LoVo (cell line): ENCODE measurements at regions not wholly inside any gene's neighbourhood (a gene's known extent, or its start where the extent isn't known, plus 50 kb on each side); places are given as distances from the start of the nearest gene placed in this dataset.

Experiments
- DNase-seq: peaks from one replicate; pipeline ENCODE4 v3.0.0-alpha.2; 2016; ENCODE audit warnings: low spot score

- no peak for DNase-seq
These were observed 86.7 kb upstream of the TTC34 start for GRCh38 chr1:2887941-2888855.

DNA sequence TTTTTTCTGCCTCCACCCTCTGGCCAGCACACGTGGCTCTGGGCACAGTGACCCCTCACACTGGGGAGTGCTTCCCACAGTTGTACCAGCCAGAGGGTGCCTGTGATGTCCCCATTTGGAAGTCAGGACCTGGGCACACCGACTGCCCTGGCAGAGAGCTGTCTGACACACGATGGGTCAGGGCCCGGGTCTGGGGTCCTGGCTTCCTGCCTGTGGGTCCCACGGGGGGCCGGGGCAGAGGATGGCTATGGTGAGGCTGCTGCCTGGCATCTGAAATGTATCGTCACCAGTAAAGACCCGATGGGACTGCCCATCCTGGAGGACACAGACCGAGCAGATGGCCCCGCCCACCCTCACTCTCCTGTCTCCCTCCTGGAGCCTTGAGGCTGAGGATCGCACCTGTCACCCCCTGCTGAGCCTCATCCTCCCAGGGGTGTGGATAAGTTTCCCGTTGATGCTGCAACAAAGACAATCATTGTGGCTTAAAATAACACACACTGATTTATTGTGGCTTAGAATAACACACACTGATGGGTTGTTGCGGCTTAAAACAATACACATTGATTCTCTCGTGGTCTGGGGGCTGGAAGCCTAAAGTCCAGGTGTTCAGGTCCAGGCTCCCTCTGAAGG is 88.8 kb upstream of the TTC34 start:
- no peak for DNase-seq

DNA sequence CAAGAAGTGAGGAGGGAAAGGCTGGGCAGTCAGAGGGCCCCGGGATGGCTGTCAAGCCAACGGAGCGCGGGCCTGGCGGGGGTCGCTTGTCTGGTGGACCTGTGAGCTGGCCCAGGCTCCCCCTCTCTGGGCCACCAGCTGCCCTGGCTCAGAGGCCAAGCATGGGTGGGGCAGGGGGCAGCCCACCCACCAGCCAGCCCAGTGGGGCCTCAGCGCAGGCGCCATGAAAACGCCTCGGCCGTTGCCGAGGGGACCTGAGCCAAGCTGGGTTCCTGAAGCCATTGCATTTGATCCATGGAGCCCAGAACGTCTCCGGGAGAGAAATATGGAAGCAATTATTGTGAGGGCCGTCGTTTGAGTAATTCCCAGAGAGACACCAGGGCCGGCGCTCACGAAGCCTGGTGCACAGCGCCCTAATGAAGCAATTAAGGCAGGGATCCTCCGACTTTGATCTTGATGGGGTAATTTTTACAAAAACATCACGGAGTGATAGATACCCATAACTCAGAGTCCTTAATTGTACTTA is 90.5 kb upstream of the TTC34 start:
- no peak for DNase-seq

DNA sequence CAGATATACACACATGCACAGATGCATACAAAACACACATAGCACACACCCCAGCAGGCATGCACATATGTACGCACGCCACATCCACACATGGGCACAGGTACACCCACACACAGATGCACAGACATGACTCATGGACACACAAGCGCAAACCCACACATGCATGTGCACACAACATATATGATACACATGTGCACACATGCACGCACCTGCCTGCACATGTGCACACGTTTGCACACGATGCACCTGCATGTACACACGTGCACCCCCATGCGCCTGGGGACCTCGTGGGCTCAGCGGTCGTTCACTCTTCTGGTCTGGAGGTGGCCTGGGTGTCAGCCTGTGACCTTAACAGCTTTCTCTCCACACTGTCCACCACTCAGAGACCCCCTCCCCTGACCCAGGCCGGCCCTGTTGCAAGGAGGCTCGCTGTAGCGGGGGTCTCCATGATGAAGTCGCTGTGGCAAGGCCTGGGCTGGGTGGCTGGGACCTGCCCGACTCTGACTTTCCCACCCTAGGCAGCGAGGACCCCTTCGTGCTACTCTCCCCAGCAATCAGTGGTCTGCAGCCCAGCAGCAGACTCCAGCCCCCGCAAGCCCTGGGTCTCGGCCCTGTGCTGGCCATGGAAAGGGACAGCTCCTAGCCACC is 92.1 kb upstream of the TTC34 start:
- no peak for DNase-seq

DNA sequence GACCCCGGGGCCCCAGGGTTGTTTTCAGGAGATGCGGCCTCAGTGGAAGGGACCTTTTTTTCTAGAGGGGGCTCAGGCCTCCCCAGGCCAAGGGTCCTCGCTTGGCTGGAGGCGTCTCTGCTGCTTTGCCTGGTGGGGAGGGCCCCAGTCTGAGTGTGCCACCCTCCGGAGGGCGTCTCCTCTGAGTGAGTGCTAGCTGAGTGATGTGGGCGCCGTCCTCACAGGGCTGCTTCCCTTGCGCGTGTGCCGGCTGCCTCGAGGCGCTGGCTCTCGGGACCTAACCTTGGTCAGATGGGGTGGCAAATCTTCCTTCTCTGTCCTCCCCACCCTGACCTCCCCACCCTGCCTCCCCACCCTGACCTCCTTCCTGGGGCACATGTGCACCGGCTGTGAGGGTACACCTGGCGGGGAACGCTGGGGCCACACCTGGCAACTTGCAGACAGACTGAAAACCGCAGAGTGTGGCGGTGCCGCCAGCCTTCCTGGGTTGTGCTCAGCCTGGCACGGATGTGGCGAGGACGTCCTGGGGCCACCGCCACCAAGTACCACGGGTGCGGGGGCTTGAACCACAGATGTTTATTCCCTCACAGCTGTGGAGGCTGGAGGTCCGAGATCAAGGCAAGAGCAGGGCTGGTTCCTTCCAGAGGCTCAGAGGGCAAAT is 93.0 kb upstream of the TTC34 start:
- no peak for DNase-seq

GRCh38 chr1:2896824-2897223 is 95.3 kb upstream of the TTC34 start:
- DNase-seq: no peak

GRCh38 chr1:2903226-2903625 is 101.7 kb upstream of the TTC34 start:
- no peak for DNase-seq

DNA sequence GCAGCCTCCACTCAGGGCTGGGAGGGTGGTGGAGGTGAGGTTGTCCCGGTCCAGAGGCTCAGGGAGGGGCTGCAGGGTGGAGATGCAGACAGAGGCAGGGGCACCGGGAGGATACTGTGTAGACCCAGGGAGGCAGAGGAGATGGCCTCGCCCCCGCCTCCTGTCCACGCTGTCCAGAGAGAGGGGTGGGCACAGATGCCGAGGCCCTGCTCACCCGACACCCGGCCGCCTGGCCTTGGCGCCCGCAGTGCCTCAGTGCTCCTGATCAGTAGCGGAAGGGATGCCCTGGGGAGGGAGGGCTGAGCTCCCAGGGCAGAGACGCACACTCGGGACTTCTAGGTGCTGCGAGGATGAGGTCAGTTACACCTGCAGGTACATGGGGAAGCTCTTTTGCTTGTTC is 102.7 kb upstream of the TTC34 start:
- DNase-seq: no peak

DNA sequence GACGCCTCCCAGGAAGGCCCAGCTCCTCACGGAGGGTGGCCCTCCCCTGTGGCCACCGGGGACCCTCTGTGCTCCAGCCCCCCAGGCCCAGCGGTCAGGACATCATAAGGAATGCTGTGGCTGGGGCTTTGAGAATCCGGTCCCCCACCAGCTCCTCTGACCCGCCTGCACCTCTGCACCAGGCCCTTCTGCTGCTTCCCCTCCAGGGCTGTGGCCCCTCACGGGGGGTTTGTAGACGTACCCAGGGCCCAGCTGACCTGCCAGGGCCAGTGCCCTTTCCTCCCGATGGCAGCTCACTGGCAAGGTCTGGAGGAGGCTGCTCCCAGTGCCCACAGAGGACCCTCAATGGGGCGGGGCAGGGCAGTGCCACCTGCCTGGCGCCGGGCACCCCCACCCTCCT is 103.9 kb upstream of the TTC34 start:
- no peak for DNase-seq

GRCh38 chr1:2906085-2906484 is 104.6 kb upstream of the TTC34 start:
- DNase-seq: no peak

GRCh38 chr1:2906620-2907019 is 105.1 kb upstream of the TTC34 start:
- DNase-seq: no peak

GRCh38 chr1:2907051-2907450 is 105.6 kb upstream of the TTC34 start:
- no peak for DNase-seq

DNA sequence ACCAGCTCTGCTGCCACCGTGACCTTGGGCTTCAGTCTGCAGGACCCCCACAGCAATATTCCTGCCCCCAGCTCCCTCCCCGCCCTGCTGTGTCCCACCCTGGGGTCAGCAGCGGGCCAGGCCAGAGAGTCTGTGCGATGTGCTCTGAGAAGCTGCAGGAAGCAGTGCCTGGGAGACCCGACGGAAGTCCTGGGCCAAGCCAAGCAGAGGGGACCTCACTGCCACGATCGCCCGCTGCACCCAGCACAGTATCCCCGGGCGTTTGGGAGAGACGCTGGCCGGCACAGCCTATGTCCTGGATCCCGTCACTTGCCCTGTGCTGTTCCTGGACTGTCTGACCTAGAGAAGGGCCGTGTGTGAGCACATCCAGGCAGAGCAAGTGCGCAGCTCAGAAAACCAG is 106.6 kb upstream of the TTC34 start:
- no peak for DNase-seq

- DNase-seq: no peak
These were observed 107.1 kb upstream of the TTC34 start for GRCh38 chr1:2908561-2908960.

DNA sequence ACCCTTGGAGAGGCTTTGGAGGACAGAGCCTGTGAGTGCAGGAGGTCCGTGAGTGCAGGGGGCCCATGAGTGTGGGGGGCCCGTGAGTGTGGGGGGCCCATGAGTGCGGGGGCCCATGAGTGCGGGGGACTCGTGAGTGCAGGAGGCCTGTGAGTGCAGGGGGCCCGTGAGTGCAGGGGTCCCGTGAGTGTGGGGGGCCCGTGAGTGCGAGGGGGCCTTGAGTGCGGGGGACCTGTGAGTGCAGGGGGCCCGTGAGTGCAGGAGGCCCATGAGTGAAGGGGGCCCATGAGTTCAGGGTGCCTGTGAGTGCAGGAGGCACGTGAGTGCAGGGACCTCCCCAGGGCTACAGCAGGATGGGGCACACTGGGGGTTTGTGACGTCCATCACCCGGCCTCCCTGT is 108.3 kb upstream of the TTC34 start:
- DNase-seq: no peak

- DNase-seq: no peak
These were observed 108.7 kb upstream of the TTC34 start for GRCh38 chr1:2910211-2910610.

GRCh38 chr1:2911421-2912178 is 109.7 kb upstream of the ACTRT2 start:
- DNase-seq: no peak

GRCh38 chr1:2912424-2913061 is 108.7 kb upstream of the ACTRT2 start:
- no peak for DNase-seq

GRCh38 chr1:2913091-2913490 is 108.2 kb upstream of the ACTRT2 start:
- DNase-seq: no peak

- DNase-seq: no peak
These were observed 106.6 kb upstream of the ACTRT2 start for GRCh38 chr1:2914702-2915101.

- no peak for DNase-seq
These were observed 105.1 kb upstream of the ACTRT2 start for GRCh38 chr1:2916153-2916552.
